Uterus (tissue), 2 donors: ENCODE measurements at regions not wholly inside any gene's neighbourhood (a gene's known extent, or its start where the extent isn't known, plus 50 kb on each side); places are given as distances from the start of the nearest gene placed in this dataset.

Experiments used
- POLR2A ChIP-seq, 2 donors: fragments of 450-650 bp; IDR thresholded peaks; one replicate each; pipeline ENCODE4 v1.6.1; 2016; ENCODE audit warnings: antibody characterized with exemption in 2 of 2, mild to moderate bottlenecking in 1 of 2, moderate library complexity in 1 of 2
- TF ChIP-seq, protein P1 (sequence below), 4 experiments: fragments of 200-600 bp in 2 of 4; fragments of 450-650 bp in 2 of 4; sonication (generic) in 2 of 4; IDR thresholded peaks; one replicate each; pipeline ENCODE4 v1.5.1; 2016 to 2019; ENCODE audit warnings: antibody characterized with exemption in 4 of 4, mild to moderate bottlenecking in 2 of 4, moderate library complexity in 1 of 4

DNA sequence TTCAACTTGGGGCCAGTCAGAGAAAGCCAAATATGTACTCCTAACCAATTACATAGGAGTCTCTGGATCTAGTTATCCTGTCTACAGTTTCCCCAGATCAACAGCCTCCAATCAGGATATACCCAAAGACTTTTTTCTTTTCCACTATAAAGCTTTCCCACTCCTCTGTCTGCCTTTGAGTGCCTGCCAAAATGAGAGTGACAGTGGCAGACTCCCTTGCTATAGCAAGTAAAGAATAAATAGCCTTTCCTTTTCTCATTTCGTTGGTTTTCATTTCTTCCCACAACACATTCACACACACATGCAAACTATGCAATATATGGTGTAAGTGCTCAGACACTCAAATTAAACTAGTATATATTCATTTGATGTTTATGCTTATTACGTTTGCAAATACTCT, 302.4 kb upstream of the TACR3 start:
- TF ChIP-seq POLR2A (IDR thresholded peaks at IDR 0.05) = no peak
- TF ChIP-seq, protein P1, sequence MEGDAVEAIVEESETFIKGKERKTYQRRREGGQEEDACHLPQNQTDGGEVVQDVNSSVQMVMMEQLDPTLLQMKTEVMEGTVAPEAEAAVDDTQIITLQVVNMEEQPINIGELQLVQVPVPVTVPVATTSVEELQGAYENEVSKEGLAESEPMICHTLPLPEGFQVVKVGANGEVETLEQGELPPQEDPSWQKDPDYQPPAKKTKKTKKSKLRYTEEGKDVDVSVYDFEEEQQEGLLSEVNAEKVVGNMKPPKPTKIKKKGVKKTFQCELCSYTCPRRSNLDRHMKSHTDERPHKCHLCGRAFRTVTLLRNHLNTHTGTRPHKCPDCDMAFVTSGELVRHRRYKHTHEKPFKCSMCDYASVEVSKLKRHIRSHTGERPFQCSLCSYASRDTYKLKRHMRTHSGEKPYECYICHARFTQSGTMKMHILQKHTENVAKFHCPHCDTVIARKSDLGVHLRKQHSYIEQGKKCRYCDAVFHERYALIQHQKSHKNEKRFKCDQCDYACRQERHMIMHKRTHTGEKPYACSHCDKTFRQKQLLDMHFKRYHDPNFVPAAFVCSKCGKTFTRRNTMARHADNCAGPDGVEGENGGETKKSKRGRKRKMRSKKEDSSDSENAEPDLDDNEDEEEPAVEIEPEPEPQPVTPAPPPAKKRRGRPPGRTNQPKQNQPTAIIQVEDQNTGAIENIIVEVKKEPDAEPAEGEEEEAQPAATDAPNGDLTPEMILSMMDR (IDR thresholded peaks at IDR 0.05) = no peak
